ENCODE measurements at regions not wholly inside any gene's neighbourhood (a gene's known extent, or its start where the extent isn't known, plus 50 kb on each side); places are given as distances from the start of the nearest gene placed in this dataset.
"Not testable (repeated sequence)": the region's sequence is repeated elsewhere in the genome, so short reads cannot be mapped to it uniquely, and the experiment has no call there.

GRCh38 chr6:20338156-20338555 lies 63.5 kb upstream of the E2F3 start:
- no peak for DNase-seq (ENCODE audit: low read depth in 4 of 4, low spot score in 2 of 4)

- no peak for DNase-seq (ENCODE audit: low read depth in 4 of 4, low spot score in 2 of 4)
Observed at GRCh38 chr6:20340068-20340848, 61.4 kb upstream of the E2F3 start.

- no peak for DNase-seq (ENCODE audit: low read depth in 4 of 4, low spot score in 2 of 4)
Observed at GRCh38 chr6:20341096-20341495, 60.6 kb upstream of the E2F3 start.

GRCh38 chr6:20341564-20341963 lies 60.1 kb upstream of the E2F3 start:
- no peak for DNase-seq (ENCODE audit: low read depth in 4 of 4, low spot score in 2 of 4)

- DNase-seq (ENCODE audit: low read depth in 4 of 4, low spot score in 2 of 4) = not testable (repeated sequence)
Observed at GRCh38 chr6:20346948-20347347, 54.7 kb upstream of the E2F3 start.

- DNase-seq (ENCODE audit: low read depth in 4 of 4, low spot score in 2 of 4) = no peak
Observed at GRCh38 chr6:20348041-20348440, 53.6 kb upstream of the E2F3 start.

GRCh38 chr6:20349225-20349624 lies 52.5 kb upstream of the E2F3 start:
- no peak for DNase-seq (ENCODE audit: low read depth in 4 of 4, low spot score in 2 of 4)

GRCh38 chr6:20350215-20350614 lies 51.5 kb upstream of the E2F3 start:
- no peak for DNase-seq (ENCODE audit: low read depth in 4 of 4, low spot score in 2 of 4)

GRCh38 chr6:20351534-20351933 lies 50.1 kb upstream of the E2F3 start:
- DNase-seq (ENCODE audit: low read depth in 4 of 4, low spot score in 2 of 4) = no peak
